ENCODE measurements at regions not wholly inside any gene's neighbourhood (a gene's known extent, or its start where the extent isn't known, plus 50 kb on each side); places are given as distances from the start of the nearest gene placed in this dataset.

GRCh38 chr6:62465206-62465605, 179.2 kb upstream of the KHDRBS2 start:
- TF ChIP-seq POLR2A (IDR thresholded peaks at IDR 0.05) = no peak
- no peak for TF ChIP-seq CTCF (IDR thresholded peaks at IDR 0.05)
- H3K27me3 ChIP-seq = no peaks in the 10 kb centered on the region
- H3K4me3 ChIP-seq = no peak overlapping the region
- no peaks in the 10 kb centered on the region for H3K36me3 ChIP-seq (ENCODE audit: low read depth, missing control alignments)
- H3K9me3 ChIP-seq = no peaks in the 10 kb centered on the region
- 42 to 48% methylated on average over 2 of the region's 2 CpGs for WGBS, 2 donors
- H3K4me1 ChIP-seq = no peaks in the 10 kb centered on the region
- intact Hi-C loops (cut with DNase I; ENCODE audit: low total_unique reads) = no loop called here
- DNase-seq = no peak
- no peak overlapping the region for H3K27ac ChIP-seq

- Histone ChIP-seq H3K4me3 (no peak overlapping the region), H3K4me1 (no peaks in the 10 kb centered on the region), H3K36me3 (ENCODE audit: low read depth, missing control alignments) (no peaks in the 10 kb centered on the region), H3K27me3 (no peaks in the 10 kb centered on the region), H3K9me3 (no peaks in the 10 kb centered on the region), H3K27ac (no peak overlapping the region)
- TF ChIP-seq CTCF (IDR thresholded peaks at IDR 0.05) (no peak), POLR2A (IDR thresholded peaks at IDR 0.05) (no peak)
- no peak for DNase-seq
- 93 to 98% methylated on average over 2 of the region's 2 CpGs for WGBS, 2 donors
- intact Hi-C loops (cut with DNase I; ENCODE audit: low total_unique reads) = no loop called here
Measured at GRCh38 chr6:62452586-62452985, 166.6 kb upstream of the KHDRBS2 start.

GRCh38 chr6:62446647-62447316, 160.8 kb upstream of the KHDRBS2 start:
- H3K36me3 ChIP-seq (ENCODE audit: low read depth, missing control alignments) = no peaks in the 10 kb centered on the region
- no peaks in the 10 kb centered on the region for H3K9me3 ChIP-seq
- no peak overlapping the region for H3K27ac ChIP-seq
- 63% methylated on average over 2 of the region's 2 CpGs for WGBS, 2 donors
- intact Hi-C loops (cut with DNase I; ENCODE audit: low total_unique reads) = no loop called here
- no peak for DNase-seq
- no peaks in the 10 kb centered on the region for H3K4me1 ChIP-seq
- TF ChIP-seq POLR2A (IDR thresholded peaks at IDR 0.05) (no peak), CTCF (IDR thresholded peaks at IDR 0.05) (no peak)
- no peak overlapping the region for H3K4me3 ChIP-seq
- H3K27me3 ChIP-seq = no peaks in the 10 kb centered on the region

GRCh38 chr6:62445521-62445920, 159.5 kb upstream of the KHDRBS2 start:
- Histone ChIP-seq H3K4me1 (no peaks in the 10 kb centered on the region), H3K27ac (no peak overlapping the region), H3K36me3 (ENCODE audit: low read depth, missing control alignments) (no peaks in the 10 kb centered on the region), H3K9me3 (no peaks in the 10 kb centered on the region), H3K27me3 (no peaks in the 10 kb centered on the region), H3K4me3 (no peak overlapping the region)
- DNase-seq = no peak
- TF ChIP-seq CTCF (IDR thresholded peaks at IDR 0.05) (no peak), POLR2A (IDR thresholded peaks at IDR 0.05) (no peak)
- intact Hi-C loops (cut with DNase I; ENCODE audit: low total_unique reads) = no loop called here
- WGBS, 2 donors = 67 to 91% methylated on average over 8 to 9 of the region's 9 CpGs

- Histone ChIP-seq H3K4me1 (no peaks in the 10 kb centered on the region), H3K27me3 (no peaks in the 10 kb centered on the region), H3K4me3 (no peak overlapping the region), H3K27ac (no peak overlapping the region), H3K9me3 (no peaks in the 10 kb centered on the region), H3K36me3 (ENCODE audit: low read depth, missing control alignments) (no peaks in the 10 kb centered on the region)
- TF ChIP-seq POLR2A (IDR thresholded peaks at IDR 0.05) (no peak), CTCF (IDR thresholded peaks at IDR 0.05) (no peak)
- 67 to 100% methylated on average over 1 of the region's 1 CpG for WGBS, 2 donors
- no peak for DNase-seq
- intact Hi-C loops (cut with DNase I; ENCODE audit: low total_unique reads) = no loop called here
Measured at GRCh38 chr6:62441182-62441581, 155.2 kb upstream of the KHDRBS2 start.
